OCI-M1 (cell line): ENCODE measurements at regions not wholly inside any gene's neighbourhood (a gene's known extent, or its start where the extent isn't known, plus 50 kb on each side); places are given as distances from the start of the nearest gene placed in this dataset.

ENCODE experiments used
- DNase-seq: peaks from one replicate; lab custom pipeline; 2025; lab: John Stamatoyannopoulos, UW

GRCh38 chr11:106216281-106216680, 138.8 kb downstream of the AASDHPPT start:
- no peak for DNase-seq

DNA sequence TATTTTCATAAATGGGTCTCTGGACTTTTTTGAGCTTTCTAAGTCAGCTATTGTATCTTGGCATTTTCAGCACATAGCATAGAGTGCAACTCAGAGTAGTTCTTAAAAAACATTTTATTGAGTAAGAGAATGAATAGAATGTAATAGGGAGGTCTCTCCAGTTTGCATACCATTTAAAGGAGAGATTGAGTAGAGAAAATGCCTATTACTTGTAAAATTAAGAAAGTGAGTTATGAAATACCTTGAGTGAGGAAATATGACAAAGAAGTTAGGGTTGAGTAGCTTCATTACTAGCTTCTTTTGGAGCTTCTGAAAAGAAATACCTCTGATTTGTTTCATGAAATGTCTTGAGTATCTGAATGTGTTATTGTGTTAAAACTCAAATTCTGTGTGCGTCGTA, 140.0 kb downstream of the AASDHPPT start:
- DNase-seq, result no peak

DNA sequence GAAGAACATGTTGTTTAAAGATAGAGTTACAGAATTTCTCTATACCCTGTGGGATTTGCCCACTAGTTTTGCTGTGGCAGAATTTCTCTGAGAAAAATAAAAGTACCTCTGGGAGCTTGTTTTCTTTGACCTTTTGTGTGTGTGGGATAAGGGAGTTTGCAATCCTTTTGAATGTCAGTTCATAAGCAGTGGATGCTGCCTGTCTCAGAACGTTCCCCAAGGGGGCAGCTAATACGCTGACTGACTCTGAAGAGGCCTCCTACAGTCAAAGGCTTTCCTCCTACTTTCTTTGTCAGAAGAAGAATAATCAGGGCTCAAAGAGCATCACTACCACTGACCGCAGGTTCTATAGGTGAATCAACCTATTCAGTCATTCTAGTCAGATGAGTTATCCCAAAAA, 140.6 kb downstream of the AASDHPPT start:
- DNase-seq, result no peak

DNA sequence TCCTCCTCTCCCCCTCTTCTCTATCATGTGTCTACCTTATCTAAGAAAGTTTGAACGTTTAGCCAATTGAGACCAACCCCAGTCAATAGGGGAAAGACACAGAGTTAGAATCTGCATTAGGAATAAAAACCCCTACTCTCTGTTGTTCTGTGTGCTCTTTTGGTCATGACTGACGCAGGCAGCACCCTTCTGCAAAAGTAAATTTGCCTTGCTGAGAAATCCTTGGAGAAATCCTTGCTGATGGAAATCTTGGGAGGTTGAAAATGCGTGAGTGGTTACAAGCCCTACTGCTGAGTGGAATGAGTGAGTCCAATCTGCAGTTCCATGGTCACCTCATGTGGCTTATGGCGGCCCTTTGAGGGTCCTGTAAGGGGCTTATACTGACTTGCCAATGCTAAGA, 145.2 kb downstream of the AASDHPPT start:
- DNase-seq, result no peak

DNA sequence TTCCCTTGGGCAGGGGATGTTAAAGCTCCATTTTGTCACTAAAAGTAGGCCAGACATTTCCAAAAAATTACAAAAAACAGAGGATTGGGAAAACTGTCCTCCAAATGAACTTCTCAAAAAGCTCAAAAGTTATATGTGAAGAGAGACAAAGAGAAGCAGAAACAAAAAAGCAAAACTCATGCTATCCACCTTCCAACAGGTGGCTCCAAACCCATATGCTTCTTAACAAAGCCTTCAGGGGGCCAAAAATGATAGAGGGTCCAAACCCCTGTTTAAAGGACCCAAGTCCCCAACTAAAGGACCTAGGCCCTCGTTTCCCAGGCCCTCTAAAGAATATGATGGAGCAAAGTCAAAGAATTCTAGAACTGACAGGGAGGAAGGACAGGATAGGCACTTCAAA, 146.7 kb downstream of the AASDHPPT start:
- no peak for DNase-seq

DNA sequence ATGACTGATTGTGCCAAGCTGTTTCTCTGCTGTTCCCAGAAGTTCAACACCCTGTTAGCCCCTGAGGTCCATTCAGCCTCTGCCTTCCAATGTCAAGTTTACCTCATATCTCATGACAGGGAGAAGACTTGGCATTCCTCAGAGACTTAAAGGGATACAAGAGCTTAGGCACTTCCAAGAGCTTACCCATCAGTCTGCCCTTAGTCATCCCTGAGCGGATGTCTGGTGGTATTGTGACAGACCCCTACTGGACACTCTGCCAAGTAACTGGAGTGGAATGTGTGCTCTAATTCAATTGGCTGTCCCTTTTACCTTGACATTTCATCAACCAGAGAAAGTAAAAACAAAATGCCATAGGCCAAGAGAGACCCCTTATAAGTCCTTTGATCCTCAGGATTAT, 151.5 kb downstream of the AASDHPPT start:
- DNase-seq, result no peak

DNA sequence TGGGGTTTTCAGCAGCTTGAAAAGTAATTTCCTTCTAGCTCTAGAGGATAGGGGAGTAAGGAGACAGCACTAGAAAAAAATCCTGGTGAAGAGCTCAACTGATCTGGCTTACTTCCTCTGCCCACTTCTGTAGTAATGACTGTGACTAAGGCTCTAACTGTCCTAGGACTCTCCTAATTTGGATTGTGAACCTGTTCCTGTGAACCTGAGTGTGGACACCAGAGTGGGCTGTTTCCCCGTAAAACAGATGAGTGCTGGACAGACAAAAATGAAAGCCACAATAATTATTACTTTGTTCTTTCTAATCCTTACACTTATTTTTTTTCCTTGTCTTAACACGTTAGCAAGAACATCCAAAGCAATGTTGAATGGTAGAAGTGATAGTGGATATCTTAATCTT, 154.1 kb downstream of the AASDHPPT start:
- DNase-seq, result peak; percentile 3

DNA sequence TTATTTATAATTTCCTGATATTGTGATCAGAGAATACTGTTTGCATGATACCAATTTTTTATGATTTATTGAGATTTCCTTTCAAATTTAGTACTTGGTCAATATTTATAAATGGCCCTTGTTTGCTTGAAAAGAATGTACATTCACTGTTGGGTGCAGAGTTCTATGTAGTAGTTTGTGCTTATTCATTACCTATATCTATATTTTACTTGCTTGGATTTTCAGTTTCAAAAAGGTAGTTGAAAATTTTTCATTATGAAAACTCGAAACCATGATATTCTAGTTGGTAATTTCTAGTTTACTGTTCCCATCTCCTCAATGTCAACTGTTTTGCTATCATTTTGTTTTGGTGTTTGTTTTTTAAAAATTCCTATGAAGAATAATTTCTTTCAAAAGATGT, 155.7 kb downstream of the AASDHPPT start:
- DNase-seq, result no peak

DNA sequence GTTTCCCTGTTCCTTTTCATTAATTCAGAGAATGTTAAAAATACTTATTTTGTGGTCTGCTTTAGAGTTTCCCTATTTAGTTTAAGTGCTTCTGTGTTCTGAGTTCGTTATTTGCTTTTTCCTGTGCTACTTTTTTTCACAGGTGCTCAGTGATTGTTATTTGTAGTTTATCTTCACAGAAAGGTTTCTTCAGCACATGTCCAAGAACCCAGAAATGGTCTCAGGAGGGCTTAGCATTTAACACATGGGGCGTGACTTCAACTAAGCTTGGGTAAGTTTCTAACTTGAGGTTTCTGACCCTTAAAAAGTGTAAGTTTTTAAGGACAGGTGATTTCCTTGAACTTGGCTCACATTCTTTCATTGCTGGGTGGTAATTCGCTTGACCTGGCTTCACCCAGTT, 157.3 kb downstream of the AASDHPPT start:
- no peak for DNase-seq

- DNase-seq, result no peak
Observed at GRCh38 chr11:106236295-106236694, 158.8 kb downstream of the AASDHPPT start.

- DNase-seq, result no peak
Observed at GRCh38 chr11:106238704-106239360, 161.4 kb downstream of the AASDHPPT start.

DNA sequence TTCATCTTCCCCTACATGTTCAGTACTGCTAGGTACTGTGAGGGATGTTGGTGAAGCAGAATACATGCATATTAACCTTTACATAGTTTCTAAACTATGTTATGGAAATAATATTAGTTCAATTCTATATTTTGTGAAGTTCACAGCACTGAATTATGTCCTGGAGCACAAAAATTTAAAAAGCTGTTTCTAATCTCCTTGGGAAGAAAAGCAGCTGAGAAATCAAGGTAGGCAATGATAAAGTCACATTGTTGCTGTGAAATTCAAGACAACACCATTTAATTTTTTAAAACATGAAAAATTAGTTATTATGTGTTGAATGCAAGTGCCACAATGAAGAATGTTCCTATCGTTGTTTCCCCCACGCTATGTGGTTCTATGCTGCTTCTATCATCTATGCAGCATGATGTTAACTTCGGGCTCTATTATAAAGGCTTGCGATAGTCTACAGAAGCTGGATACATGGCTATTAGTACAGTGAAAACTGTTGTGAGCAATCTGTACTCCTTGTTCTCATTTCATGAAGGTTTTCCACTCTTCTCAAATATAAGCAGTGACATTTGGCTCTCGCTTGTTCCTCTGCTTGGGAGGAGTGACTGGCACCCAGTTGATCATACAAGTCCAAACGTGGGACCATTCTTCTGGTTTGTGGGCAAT, 164.3 kb downstream of the AASDHPPT start:
- DNase-seq, result no peak

DNA sequence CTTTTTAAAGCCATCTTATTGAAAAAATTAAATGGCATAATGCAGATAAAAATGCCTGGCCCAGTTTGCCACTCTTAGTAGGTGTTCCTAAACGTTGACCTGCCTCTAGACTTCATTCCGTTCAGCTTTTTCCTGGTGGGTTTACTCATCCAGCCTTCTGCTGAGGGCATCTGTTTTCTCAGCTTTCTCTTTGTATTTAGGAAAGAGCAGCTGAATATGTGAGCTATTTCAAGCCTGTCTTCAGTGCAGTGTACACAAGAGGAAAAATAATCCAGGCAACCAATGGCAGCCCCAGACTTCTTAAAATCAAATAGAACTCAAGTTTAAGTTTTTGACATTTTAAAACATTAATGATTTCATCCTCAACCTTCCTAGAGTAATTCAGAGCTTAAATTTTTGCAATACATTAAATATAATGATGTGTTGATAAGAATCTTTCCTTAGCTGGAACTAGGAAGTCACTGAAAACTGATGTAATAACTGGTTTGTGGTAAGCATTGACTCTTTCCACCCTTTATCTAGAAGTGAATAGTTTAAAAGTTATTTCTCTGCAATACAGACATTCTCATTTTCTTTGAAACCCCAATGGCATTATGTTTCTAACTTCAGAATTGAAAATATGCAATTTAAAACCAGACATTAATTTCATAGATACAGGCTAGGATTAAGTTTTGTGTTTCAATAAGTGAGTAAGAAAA, 165.4 kb downstream of the AASDHPPT start:
- peak; percentile 0 for DNase-seq

- DNase-seq, result no peak
Observed at GRCh38 chr11:106246495-106246894, 169.0 kb downstream of the AASDHPPT start.

GRCh38 chr11:106249617-106250239, 172.3 kb downstream of the AASDHPPT start:
- DNase-seq, result no peak

DNA sequence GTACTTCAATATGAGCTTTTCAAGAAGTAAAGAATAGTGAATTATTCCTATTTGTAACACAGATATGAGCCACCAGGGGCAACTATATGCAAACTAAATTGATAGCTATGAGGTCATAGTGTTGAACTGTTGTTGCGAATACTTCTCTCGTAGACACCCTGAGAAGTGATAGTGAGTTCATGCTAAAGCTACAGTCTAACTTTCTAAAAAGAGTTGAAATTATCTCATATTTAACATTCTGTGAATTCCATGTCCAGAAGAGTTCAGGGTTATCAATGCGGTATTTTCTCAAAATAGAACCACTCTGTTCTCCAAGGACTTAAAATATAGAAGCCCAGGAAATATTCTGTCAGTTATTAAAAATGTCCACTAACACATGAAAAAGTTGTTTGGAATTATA, 185.4 kb downstream of the AASDHPPT start:
- DNase-seq, result no peak

DNA sequence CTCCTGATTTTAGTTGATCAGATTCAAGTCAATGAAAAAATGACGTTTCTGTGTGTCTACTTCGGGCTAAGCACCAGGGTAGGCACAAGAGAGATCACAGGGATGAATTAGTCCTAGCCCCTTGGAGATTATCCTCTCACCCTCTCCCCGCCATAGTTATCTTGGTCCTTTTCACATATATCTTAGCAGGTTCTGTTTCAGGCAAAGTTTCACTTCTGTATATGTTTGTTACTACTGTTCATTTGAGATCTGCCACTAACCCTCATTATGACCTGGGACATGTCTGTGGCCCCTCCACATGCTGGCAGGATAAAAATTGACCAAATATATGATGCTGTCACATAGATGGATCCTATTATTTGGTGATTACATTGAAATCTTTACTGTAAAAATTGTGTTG, 186.1 kb downstream of the AASDHPPT start:
- DNase-seq, result no peak

GRCh38 chr11:106271086-106271485, 193.6 kb downstream of the AASDHPPT start:
- DNase-seq, result no peak

- DNase-seq, result no peak
Observed at GRCh38 chr11:106271686-106272085, 194.2 kb downstream of the AASDHPPT start.

DNA sequence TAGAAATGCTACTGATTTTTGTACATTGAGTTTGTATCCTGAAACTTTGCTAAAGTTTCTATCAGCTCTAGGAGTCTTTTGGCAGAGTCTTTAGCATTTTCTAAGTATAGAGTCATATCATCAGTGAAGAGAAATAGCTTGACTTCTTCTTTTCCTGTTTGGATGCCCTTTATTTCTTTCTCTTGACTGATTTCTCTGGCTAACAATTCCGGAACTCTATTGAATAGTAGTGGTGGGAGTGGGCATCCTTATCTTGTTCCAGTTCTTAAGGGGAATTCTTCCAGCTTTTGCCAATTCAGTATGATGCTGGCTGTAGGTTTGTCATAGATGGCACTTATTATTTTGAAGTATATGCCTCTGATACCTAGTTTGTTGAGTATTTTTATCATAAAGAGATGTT, 197.7 kb downstream of the AASDHPPT start:
- DNase-seq, result no peak

DNA sequence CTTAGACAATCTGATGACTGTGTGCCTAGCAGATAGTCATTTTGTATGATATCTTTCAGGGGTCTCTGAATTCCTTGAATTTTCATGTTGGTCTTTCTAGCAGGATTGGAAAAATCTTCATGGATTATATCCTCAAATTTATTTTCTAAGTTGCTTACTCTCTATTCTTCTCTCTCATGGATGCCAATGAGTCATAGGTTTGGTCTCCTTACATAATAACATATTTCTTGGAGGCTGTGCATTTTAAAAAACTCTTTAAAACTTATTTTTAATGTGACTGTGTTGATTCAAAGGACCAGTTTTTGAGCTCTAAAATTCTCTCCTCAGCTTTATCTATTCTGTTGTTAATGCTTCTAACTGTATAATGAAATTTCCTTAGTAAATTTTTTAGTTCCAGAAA, 198.7 kb downstream of the AASDHPPT start:
- DNase-seq, result no peak

GRCh38 chr11:106276859-106277436, 199.5 kb downstream of the AASDHPPT start:
- DNase-seq, result peak; percentile 0

DNA sequence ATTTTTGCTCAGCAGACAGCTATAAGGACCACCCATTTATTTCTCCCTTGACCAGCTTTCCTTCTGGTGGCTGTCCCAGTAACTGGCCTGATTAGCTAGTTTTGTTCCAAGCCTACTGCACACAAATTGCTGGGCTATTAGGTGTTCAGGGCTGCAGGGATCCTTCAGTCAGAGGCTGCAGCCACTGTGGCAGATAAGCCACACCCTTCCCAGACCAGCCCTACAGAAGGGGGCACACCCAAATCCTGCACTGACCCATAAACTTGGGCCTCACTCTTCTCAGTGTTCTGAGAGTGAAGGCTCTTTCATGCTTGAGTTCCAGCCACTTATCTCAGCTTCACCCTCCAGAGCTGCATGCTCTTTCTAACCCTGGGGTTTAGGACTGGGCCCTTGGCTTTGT, 200.0 kb downstream of the AASDHPPT start:
- DNase-seq, result peak; percentile 0
